HFFc6 (cell line): ENCODE measurements at regions not wholly inside any gene's neighbourhood (a gene's known extent, or its start where the extent isn't known, plus 50 kb on each side); places are given as distances from the start of the nearest gene placed in this dataset.
A peak's percentile ranks its signal among the peaks of the same experiment; 100 is the strongest.

Experiments used
- DNase-seq: peaks from one replicate; pipeline ENCODE4 v3.0.0-alpha.2; 2018
- H3K27ac Mint-ChIP-seq: 2 replicates; pipeline ENCODE4 v1.8.0; 2020; ENCODE audit warnings: mild to moderate bottlenecking, mixed read lengths
- H3K27me3 Mint-ChIP-seq: 2 replicates; pipeline ENCODE4 v1.8.0; 2021; ENCODE audit warnings: mild to moderate bottlenecking, moderate library complexity, mixed read lengths; ENCODE audit not compliant: insufficient read depth
- H3K36me3 Mint-ChIP-seq: 2 replicates; pipeline ENCODE4 v1.8.0; 2021; ENCODE audit warnings: low read depth, mixed read lengths
- H3K4me1 Mint-ChIP-seq: 2 replicates; pipeline ENCODE4 v1.8.0; 2020; ENCODE audit warnings: low read depth, mixed read lengths
- H3K4me3 Mint-ChIP-seq: 2 replicates; pipeline ENCODE4 v1.8.0; 2020; ENCODE audit warnings: mild to moderate bottlenecking, moderate library complexity, mixed read lengths
- H3K9me3 Mint-ChIP-seq: 2 replicates; pipeline ENCODE4 v1.8.0; 2020; ENCODE audit warnings: mild to moderate bottlenecking, mixed read lengths
- TF ChIP-seq, protein P1 (sequence below): fragments of 200-600 bp; sonication (generic); IDR thresholded peaks from 2 replicates; pipeline ENCODE4 v1.5.0; 2021; ENCODE audit warnings: antibody characterized with exemption, mild to moderate bottlenecking

DNA sequence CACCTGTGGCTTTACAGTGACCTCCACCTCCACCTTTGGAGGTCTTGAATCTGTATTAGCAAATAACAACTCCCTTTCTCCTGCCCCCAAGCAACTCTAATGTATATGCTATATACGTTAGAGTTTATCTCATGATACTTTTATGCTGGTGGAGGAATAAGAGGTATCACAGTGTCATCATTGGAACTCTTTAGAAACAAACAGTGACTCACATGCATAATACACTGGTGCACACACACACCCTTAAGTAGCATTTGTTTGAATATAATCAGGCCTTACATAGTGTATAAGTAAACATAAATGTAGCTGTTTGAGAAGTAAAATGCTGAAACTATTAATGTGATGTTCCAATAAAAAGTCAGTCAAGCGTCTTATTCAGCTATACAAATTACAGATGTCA lies 280.2 kb upstream of the C2CD4B start:
- peak; percentile 46 for DNase-seq
- Mint-ChIP-seq H3K4me1 (peaks cover 57% of the 10 kb centered on the region), H3K27ac (peak overlapping the region; percentile 99)

GRCh38 chr15:62446984-62447383 lies 281.9 kb upstream of the C2CD4B start:
- no peak overlapping the region for H3K4me3 Mint-ChIP-seq
- H3K9me3 Mint-ChIP-seq = no peaks in the 10 kb centered on the region
- H3K27ac Mint-ChIP-seq = no peak overlapping the region
- H3K36me3 Mint-ChIP-seq = peaks cover 4% of the 10 kb centered on the region
- TF ChIP-seq, protein P1, sequence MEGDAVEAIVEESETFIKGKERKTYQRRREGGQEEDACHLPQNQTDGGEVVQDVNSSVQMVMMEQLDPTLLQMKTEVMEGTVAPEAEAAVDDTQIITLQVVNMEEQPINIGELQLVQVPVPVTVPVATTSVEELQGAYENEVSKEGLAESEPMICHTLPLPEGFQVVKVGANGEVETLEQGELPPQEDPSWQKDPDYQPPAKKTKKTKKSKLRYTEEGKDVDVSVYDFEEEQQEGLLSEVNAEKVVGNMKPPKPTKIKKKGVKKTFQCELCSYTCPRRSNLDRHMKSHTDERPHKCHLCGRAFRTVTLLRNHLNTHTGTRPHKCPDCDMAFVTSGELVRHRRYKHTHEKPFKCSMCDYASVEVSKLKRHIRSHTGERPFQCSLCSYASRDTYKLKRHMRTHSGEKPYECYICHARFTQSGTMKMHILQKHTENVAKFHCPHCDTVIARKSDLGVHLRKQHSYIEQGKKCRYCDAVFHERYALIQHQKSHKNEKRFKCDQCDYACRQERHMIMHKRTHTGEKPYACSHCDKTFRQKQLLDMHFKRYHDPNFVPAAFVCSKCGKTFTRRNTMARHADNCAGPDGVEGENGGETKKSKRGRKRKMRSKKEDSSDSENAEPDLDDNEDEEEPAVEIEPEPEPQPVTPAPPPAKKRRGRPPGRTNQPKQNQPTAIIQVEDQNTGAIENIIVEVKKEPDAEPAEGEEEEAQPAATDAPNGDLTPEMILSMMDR = no peak
- H3K4me1 Mint-ChIP-seq = peaks cover 53% of the 10 kb centered on the region
- peaks cover 2% of the 10 kb centered on the region; the same call in 1 of the 2 replicates for H3K27me3 Mint-ChIP-seq
- no peak for DNase-seq

More for the DNA sequence above, 280.2 kb upstream of the C2CD4B start:
- H3K27me3 Mint-ChIP-seq = peaks cover 2% of the 10 kb centered on the region; the same call in 1 of the 2 replicates
- peak overlapping the region; percentile 68 for H3K4me3 Mint-ChIP-seq
- H3K36me3 Mint-ChIP-seq = peaks cover 4% of the 10 kb centered on the region
- TF ChIP-seq, protein P1 = no peak
- no peaks in the 10 kb centered on the region for H3K9me3 Mint-ChIP-seq

DNA sequence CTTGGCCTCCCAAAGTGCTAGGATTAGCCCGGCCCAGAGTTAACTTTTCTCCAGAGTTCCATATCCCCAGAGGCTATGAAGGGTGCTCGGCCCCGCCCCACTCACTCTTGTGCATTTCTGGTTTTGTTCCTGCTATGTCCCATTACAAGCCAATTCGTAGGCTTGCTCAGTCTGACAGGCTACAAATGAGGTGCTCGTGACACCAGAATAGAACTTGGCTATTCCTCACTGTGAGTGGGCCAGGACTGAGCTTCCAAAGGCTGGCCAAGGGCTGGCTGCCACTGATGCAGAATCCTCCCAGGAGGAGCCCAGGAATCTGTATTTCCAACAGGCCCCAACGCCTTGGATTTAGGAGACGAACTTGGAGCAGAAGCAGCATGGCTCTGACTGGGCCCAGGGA lies 282.7 kb upstream of the C2CD4B start:
- Mint-ChIP-seq H3K4me1 (peaks cover 59% of the 10 kb centered on the region), H3K36me3 (peaks cover 4% of the 10 kb centered on the region)

DNA sequence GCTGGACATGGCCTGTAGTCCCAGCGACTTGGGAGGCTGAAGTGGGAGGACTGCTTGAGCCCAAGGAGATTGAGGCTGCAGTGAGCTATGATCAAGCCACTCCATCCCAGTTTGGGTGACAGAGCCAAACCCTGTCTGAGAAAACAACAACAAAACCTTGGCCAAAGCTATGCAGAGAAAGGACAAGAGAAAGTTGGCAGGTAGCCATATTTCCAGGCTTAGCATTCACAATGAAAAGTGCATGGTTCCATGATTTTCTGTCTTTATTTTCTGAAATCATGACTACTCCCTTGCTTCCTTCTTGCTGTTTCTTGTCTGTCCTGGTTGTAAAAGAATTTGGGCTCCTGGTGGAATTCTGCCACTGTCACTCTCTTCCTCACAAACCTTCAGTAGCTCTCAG lies 284.6 kb upstream of the C2CD4B start:
- TF ChIP-seq, protein P1 = no peak
- no peak overlapping the region for H3K4me3 Mint-ChIP-seq
- H3K27ac Mint-ChIP-seq = no peak overlapping the region
- H3K4me1 Mint-ChIP-seq = peaks cover 59% of the 10 kb centered on the region
- no peaks in the 10 kb centered on the region for H3K9me3 Mint-ChIP-seq
- no peak for DNase-seq
- peaks cover 2% of the 10 kb centered on the region; the same call in 1 of the 2 replicates for H3K27me3 Mint-ChIP-seq
- H3K36me3 Mint-ChIP-seq = peaks cover 4% of the 10 kb centered on the region; the same call in 1 of the 2 replicates

More for the DNA sequence above, 282.7 kb upstream of the C2CD4B start:
- Mint-ChIP-seq H3K27ac (no peak overlapping the region), H3K4me3 (no peak overlapping the region), H3K9me3 (no peaks in the 10 kb centered on the region), H3K27me3 (peaks cover 2% of the 10 kb centered on the region; the same call in 1 of the 2 replicates)
- TF ChIP-seq, protein P1 = no peak
- DNase-seq = no peak

GRCh38 chr15:62450061-62450460 lies 285.0 kb upstream of the C2CD4B start:
- DNase-seq = no peak
- H3K4me3 Mint-ChIP-seq = no peak overlapping the region
- no peak overlapping the region for H3K27ac Mint-ChIP-seq
- peaks cover 2% of the 10 kb centered on the region; the same call in 1 of the 2 replicates for H3K27me3 Mint-ChIP-seq
- H3K4me1 Mint-ChIP-seq = peaks cover 59% of the 10 kb centered on the region
- TF ChIP-seq, protein P1 = no peak
- peaks cover 4% of the 10 kb centered on the region; the same call in 1 of the 2 replicates for H3K36me3 Mint-ChIP-seq
- H3K9me3 Mint-ChIP-seq = no peaks in the 10 kb centered on the region

- TF ChIP-seq, protein P1 = no peak
- H3K4me3 Mint-ChIP-seq = no peak overlapping the region
- H3K27ac Mint-ChIP-seq = no peak overlapping the region
- no peak for DNase-seq
- no peaks in the 10 kb centered on the region for H3K9me3 Mint-ChIP-seq
- H3K27me3 Mint-ChIP-seq = peaks cover 2% of the 10 kb centered on the region; the same call in 1 of the 2 replicates
- H3K4me1 Mint-ChIP-seq = peaks cover 62% of the 10 kb centered on the region
- peaks cover 4% of the 10 kb centered on the region; the same call in 1 of the 2 replicates for H3K36me3 Mint-ChIP-seq
Observed at GRCh38 chr15:62452026-62452425, 286.9 kb upstream of the C2CD4B start.
